Activated CD4-positive, alpha-beta T cell treated with anti-CD3 and anti-CD28 coated beads for 36 hours (primary cell): ENCODE measurements at regions not wholly inside any gene's neighbourhood (a gene's known extent, or its start where the extent isn't known, plus 50 kb on each side); places are given as distances from the start of the nearest gene placed in this dataset.
A peak's percentile ranks its signal among the peaks of the same experiment; 100 is the strongest.
"Not testable (repeated sequence)": the region's sequence is repeated elsewhere in the genome, so short reads cannot be mapped to it uniquely, and the experiment has no call there.

Experiments
- ATAC-seq: fragments of 200-7000 bp; cut with Tn5 transposase; one replicate; pipeline ENCODE4 v1.10.0; 2021; ENCODE audit warnings: mild to moderate bottlenecking, moderate library complexity
- CTCF ChIA-PET: fragments of 350-600 bp; sonication (Branson Sonifier 250); formaldehyde crosslinking; loops from one replicate; lab custom pipeline; 2021; ENCODE audit warnings: antibody characterized with exemption; lab: Charles Lee
- POLR2A ChIA-PET: fragments of 350-600 bp; sonication (Branson Sonifier 250); formaldehyde crosslinking; loops from one replicate; lab custom pipeline; 2021; ENCODE audit warnings: antibody characterized with exemption, inconsistent platforms; lab: Charles Lee
- DNase-seq: peaks from one replicate; pipeline ENCODE4 v3.0.0-alpha.2; 2020
- H3K27ac Mint-ChIP-seq: one replicate; pipeline ENCODE4 v1.8.0; 2021; ENCODE audit warnings: mixed read lengths
- H3K27me3 Mint-ChIP-seq: one replicate; pipeline ENCODE4 v1.8.0; 2021; ENCODE audit warnings: mixed read lengths
- H3K36me3 Mint-ChIP-seq: one replicate; pipeline ENCODE4 v1.8.0; 2021; ENCODE audit warnings: low read depth, mixed read lengths
- H3K4me1 Mint-ChIP-seq: one replicate; pipeline ENCODE4 v1.8.0; 2021; ENCODE audit warnings: mixed read lengths
- H3K4me3 Mint-ChIP-seq: one replicate; pipeline ENCODE4 v1.8.0; 2021; ENCODE audit warnings: mild to moderate bottlenecking, moderate library complexity, mixed read lengths
- H3K9me3 Mint-ChIP-seq: one replicate; pipeline ENCODE4 v1.8.0; 2021; ENCODE audit warnings: low read depth, mixed read lengths
- intact Hi-C, 2 experiments: fragments of 100-400 bp; cut with DNase I in 1 of 2; cut with micrococcal nuclease in 1 of 2; formaldehyde crosslinking; loops; one replicate each; pipeline versions ENCODE4 v1.14.2 to v1.15.1; 2022 to 2024; cut with DNase I, micrococcal nuclease

DNA sequence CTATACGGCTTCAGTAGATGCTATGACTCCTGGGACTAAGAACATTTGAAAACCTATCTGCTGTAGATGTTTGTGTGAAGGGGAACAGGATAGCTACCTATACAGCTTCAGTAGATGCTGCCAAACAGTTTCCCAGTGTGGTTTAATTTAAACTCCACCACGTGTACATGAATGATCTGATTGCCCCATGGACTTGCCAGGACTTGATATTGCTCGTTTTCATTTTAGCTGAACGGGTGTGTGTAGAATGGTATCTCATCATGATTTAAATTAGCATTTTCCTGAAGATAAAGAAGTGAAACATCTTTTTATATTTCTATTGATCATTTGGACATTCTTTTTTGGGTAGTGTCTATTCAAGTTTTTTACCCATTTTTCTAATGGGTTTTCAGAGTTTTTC lies 77.8 kb upstream of the PIP4K2A start:
- ChIA-PET CTCF (no interaction called here), POLR2A (no interaction called here)
- ATAC-seq (no peak), DNase-seq (no peak)
- intact Hi-C loops: no loop called here
- Mint-ChIP-seq H3K9me3 (no peaks in the 10 kb centered on the region), H3K27ac (no peak overlapping the region), H3K4me3 (no peak overlapping the region), H3K36me3 (no peaks in the 10 kb centered on the region), H3K4me1 (no peaks in the 10 kb centered on the region), H3K27me3 (no peaks in the 10 kb centered on the region)

DNA sequence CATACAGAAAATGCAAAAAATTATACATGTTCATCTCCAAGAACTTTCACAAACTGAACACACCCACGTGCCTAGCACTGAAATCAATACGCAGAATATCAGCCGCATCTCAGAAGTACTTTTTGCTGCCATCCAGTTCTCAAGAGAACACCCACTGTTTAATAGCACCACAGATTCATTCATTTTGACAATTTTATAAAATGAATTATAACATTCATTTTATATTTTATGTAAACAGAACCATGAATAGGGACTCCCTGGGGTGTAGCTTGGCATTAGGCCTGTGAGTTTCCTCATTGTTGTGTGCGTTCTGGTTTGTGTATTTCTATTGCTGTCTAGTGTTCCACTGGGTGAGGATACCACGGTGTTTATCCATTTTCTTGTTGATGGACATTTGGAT lies 77.3 kb upstream of the PIP4K2A start:
- intact Hi-C loops: no loop called here
- H3K27ac Mint-ChIP-seq: no peak overlapping the region
- no peak overlapping the region for H3K4me3 Mint-ChIP-seq
- no peak for ATAC-seq
- POLR2A ChIA-PET: no interaction called here
- H3K27me3 Mint-ChIP-seq: no peaks in the 10 kb centered on the region
- no peak for DNase-seq
- CTCF ChIA-PET: no interaction called here
- H3K4me1 Mint-ChIP-seq: no peaks in the 10 kb centered on the region
- no peaks in the 10 kb centered on the region for H3K9me3 Mint-ChIP-seq
- H3K36me3 Mint-ChIP-seq: no peaks in the 10 kb centered on the region

DNA sequence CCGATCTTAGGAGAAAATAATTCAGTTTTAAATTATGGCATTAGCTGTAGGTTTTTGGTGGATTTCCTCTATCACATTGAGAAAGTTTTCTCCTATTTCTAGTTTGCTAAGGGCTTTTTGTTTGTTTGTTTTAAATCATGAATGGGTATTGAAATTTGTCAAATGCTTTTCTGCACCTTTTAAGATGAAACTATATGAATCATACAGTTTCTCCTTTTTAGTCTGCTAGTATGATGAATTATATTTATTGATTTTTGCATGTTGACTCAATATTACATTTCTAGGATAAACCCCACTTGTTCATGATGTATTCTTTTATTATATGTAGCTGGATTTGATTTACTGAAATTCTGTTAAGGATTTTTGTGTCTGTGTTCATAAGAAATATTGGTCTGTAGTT lies 70.3 kb upstream of the PIP4K2A start:
- CTCF ChIA-PET: interaction anchor here (0.7 to 1.0 kb wide), 3 partner anchors 88 to 170 kb away, joined by 3 read pairs; no protein-coding TSS in a partner anchor
- H3K4me1 Mint-ChIP-seq: peaks cover 2% of the 10 kb centered on the region
- peak; percentile 19 for ATAC-seq
- H3K9me3 Mint-ChIP-seq: no peaks in the 10 kb centered on the region
- no peak for DNase-seq
- H3K27me3 Mint-ChIP-seq: no peaks in the 10 kb centered on the region
- H3K36me3 Mint-ChIP-seq: no peaks in the 10 kb centered on the region
- H3K27ac Mint-ChIP-seq: no peak overlapping the region
- no peak overlapping the region for H3K4me3 Mint-ChIP-seq
- POLR2A ChIA-PET: no interaction called here
- intact Hi-C loops: no loop called here

DNA sequence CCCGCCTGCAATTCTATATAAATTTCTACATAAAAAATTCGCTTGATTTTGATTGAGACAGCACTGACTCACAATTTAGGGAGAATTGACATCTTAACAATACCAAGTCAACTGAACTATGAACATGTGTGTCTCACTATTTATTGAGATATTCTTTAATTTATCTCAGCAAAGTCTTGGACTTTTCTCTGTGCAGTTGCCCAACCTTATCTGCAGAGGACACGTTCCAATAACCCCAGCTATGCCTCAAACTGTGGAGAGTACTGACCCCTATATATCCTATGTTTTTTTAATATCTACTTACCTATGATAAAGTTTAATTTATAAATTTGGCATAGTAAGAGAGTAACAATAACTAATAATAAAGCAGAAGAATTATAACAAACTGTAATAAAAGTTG lies 69.4 kb upstream of the PIP4K2A start:
- DNase-seq (no peak), ATAC-seq (no peak)
- no peaks in the 10 kb centered on the region for H3K9me3 Mint-ChIP-seq
- no peaks in the 10 kb centered on the region for H3K27me3 Mint-ChIP-seq
- no peak overlapping the region for H3K4me3 Mint-ChIP-seq
- CTCF ChIA-PET: interaction anchor here (0.6 kb wide), 1 partner anchor 28 kb away, joined by 3 read pairs; no protein-coding TSS in a partner anchor
- H3K36me3 Mint-ChIP-seq: no peaks in the 10 kb centered on the region
- peaks cover 2% of the 10 kb centered on the region for H3K4me1 Mint-ChIP-seq
- H3K27ac Mint-ChIP-seq: no peak overlapping the region
- POLR2A ChIA-PET: no interaction called here
- intact Hi-C loops: no loop called here

DNA sequence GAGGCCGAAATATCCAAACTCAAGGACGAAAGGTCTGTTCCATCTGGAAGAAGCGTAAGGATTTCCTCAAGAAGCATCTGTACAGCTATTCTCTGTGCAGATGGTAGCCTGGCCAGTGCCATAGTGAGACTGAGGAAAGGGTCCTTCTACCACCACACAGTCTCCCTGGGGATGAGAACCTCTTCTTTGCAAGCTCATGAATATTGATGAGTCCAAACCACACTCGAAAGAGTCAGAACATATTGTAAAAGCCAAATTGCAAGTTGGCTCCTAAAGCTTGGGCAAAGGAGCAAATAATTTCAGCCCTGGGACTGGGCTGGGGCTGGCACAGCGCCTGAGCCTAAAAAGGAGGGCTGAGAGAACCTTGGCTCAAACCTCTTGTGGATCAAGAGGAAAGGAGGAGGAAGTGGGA lies 66.1 kb upstream of the PIP4K2A start:
- CTCF ChIA-PET: no interaction called here
- POLR2A ChIA-PET: no interaction called here
- Mint-ChIP-seq H3K27ac (no peak overlapping the region), H3K27me3 (no peaks in the 10 kb centered on the region), H3K9me3 (no peaks in the 10 kb centered on the region), H3K36me3 (no peaks in the 10 kb centered on the region), H3K4me1 (peaks cover 5% of the 10 kb centered on the region), H3K4me3 (no peak overlapping the region)
- intact Hi-C loops: no loop called here
- ATAC-seq: no peak
- DNase-seq: no peak

DNA sequence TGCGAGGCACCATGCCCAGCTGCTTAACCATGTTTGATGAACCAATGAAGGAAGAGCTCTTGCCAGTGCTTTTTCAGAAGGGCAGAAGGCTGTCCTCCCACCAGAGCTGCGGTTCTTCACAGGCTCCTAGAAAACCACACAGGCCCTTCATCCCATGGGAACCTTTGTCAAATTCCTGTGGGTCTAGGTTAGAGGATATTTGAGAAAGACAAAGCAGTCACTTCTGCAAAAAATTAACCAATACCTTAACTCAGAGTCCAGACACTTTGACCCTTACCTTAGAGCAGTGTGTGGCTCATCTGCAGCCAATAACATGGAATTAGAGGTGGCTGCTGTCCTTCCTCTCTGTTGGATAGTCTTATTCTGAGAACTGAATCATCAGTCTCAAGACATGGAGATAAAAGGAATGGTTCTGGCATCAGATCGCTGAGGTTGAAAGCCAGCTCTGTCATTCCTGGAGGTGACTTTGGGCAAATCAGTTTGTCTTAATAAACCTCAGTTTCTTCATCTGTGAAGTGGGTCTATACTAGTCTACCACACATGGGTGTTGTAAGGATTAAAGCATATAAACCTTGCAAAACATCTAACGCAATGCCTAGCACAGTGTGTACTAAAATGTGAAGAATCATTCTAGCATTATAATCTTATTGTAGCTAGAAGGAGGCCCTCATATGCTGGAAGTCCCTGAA lies 65.1 kb upstream of the PIP4K2A start:
- Mint-ChIP-seq H3K4me3 (no peak overlapping the region), H3K36me3 (no peaks in the 10 kb centered on the region), H3K27me3 (no peaks in the 10 kb centered on the region), H3K4me1 (peaks cover 3% of the 10 kb centered on the region), H3K27ac (no peak overlapping the region), H3K9me3 (no peaks in the 10 kb centered on the region)
- no peak for ATAC-seq
- ChIA-PET CTCF (interaction anchor here (0.7 kb wide), 1 partner anchor 155 kb away, joined by 3 read pairs; no protein-coding TSS in a partner anchor), POLR2A (interaction anchor here (0.6 kb wide), 1 partner anchor 163 kb away, joined by 3 read pairs; no protein-coding TSS in a partner anchor)
- intact Hi-C loops: no loop called here
- no peak for DNase-seq

- no peaks in the 10 kb centered on the region for H3K36me3 Mint-ChIP-seq
- CTCF ChIA-PET: interaction anchor here (0.7 kb wide), 1 partner anchor 24 kb away, joined by 3 read pairs; no protein-coding TSS in a partner anchor
- H3K9me3 Mint-ChIP-seq: peaks cover 2% of the 10 kb centered on the region
Observed at GRCh38 chr10:22774102-22774501, 59.7 kb upstream of the PIP4K2A start.

DNA sequence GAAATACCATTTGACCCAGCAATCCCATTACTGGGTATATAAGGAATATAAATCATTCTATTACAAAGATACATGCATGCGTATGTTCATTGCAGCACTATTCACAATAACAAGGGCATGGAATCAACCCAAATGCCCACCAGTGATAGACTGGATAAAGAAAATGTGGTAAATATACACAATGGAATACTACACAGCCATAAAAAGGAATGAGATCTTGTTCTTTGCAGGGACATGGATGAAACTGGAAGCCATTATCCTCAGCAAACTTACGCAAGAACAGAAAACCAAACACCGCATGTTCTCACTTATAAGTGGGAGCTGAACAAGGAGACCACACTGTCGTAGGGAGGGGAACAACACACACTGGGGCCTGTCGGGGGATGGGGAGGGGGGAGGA lies 57.3 kb upstream of the PIP4K2A start:
- H3K36me3 Mint-ChIP-seq, H3K27ac Mint-ChIP-seq, DNase-seq, H3K4me3 Mint-ChIP-seq, H3K27me3 Mint-ChIP-seq, ATAC-seq, H3K9me3 Mint-ChIP-seq, H3K4me1 Mint-ChIP-seq, POLR2A ChIA-PET, CTCF ChIA-PET, intact Hi-C loops: not testable (repeated sequence)

More at GRCh38 chr10:22774102-22774501, 59.7 kb upstream of the PIP4K2A start:
- POLR2A ChIA-PET: no interaction called here
- Mint-ChIP-seq H3K4me3 (no peak overlapping the region), H3K27me3 (no peaks in the 10 kb centered on the region), H3K27ac (no peak overlapping the region), H3K4me1 (peaks cover 3% of the 10 kb centered on the region)
- DNase-seq (no peak), ATAC-seq (no peak)
- intact Hi-C loops: no loop called here

- CTCF ChIA-PET: interaction anchor here (0.7 kb wide), 1 partner anchor 1602 kb away, joined by 3 read pairs; no protein-coding TSS in a partner anchor
Observed at GRCh38 chr10:22770270-22770669, 55.9 kb upstream of the PIP4K2A start.

DNA sequence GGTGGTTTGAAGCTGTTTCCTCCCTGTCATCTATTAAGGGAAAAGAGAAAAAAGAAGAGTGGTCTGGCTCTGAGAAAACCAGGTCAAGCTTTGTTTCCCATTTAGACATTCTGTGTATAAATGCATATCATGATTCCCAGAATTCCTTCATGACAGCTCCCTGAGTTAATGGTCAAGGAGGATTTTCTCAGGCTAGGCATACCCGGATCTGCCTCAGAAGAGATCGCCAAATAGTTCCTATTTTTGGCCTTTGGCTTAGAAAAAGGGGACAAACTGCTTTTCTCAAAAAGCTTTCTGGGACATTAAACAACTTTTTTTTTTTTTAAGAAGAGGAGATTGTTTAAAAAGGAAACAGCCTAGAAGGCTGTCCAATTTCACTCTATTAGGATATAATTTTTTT lies 53.5 kb upstream of the PIP4K2A start:
- DNase-seq (no peak), ATAC-seq (no peak)
- H3K36me3 Mint-ChIP-seq: peaks cover 2% of the 10 kb centered on the region
- intact Hi-C loops: no loop called here
- no peaks in the 10 kb centered on the region for H3K27me3 Mint-ChIP-seq
- CTCF ChIA-PET: interaction anchor here (0.8 to 1.3 kb wide), 2 partner anchors 10 to 184 kb away, joined by 4 to 6 read pairs; no protein-coding TSS in a partner anchor
- POLR2A ChIA-PET: no interaction called here
- no peak overlapping the region for H3K27ac Mint-ChIP-seq
- H3K4me1 Mint-ChIP-seq: no peaks in the 10 kb centered on the region
- H3K9me3 Mint-ChIP-seq: peaks cover 7% of the 10 kb centered on the region
- no peak overlapping the region for H3K4me3 Mint-ChIP-seq

More at GRCh38 chr10:22770270-22770669, 55.9 kb upstream of the PIP4K2A start:
- ATAC-seq (no peak), DNase-seq (no peak)
- no peak overlapping the region for H3K27ac Mint-ChIP-seq
- H3K36me3 Mint-ChIP-seq: peaks cover 2% of the 10 kb centered on the region
- no peak overlapping the region for H3K4me3 Mint-ChIP-seq
- POLR2A ChIA-PET: no interaction called here
- no peaks in the 10 kb centered on the region for H3K4me1 Mint-ChIP-seq
- intact Hi-C loops: no loop called here
- H3K9me3 Mint-ChIP-seq: peaks cover 7% of the 10 kb centered on the region
- H3K27me3 Mint-ChIP-seq: no peaks in the 10 kb centered on the region

DNA sequence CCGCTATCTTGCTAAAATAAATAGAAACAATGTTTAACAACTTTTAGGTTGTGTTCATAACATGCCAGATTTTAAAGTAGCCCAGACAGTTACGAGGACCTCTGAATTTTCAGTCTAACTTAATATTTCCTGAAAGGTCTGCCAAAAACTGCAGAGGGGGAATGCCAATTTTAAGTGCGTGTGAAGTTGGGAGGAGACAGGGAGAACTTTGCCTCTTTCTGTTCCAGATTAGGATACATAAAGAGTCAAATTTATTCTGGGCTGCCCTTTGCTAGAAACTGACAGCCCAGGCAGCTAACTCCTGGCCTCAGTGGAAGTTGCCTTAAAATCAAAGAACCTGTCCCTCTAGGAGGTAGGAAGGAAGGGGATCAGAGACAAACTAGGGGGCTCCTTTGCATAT lies 52.3 kb upstream of the PIP4K2A start:
- CTCF ChIA-PET: no interaction called here

More for the DNA sequence above, 52.3 kb upstream of the PIP4K2A start:
- H3K4me1 Mint-ChIP-seq: no peaks in the 10 kb centered on the region
- H3K9me3 Mint-ChIP-seq: peaks cover 7% of the 10 kb centered on the region
- POLR2A ChIA-PET: no interaction called here
- DNase-seq (no peak), ATAC-seq (no peak)
- intact Hi-C loops: no loop called here
- H3K27me3 Mint-ChIP-seq: no peaks in the 10 kb centered on the region
- no peak overlapping the region for H3K4me3 Mint-ChIP-seq
- peaks cover 2% of the 10 kb centered on the region for H3K36me3 Mint-ChIP-seq
- H3K27ac Mint-ChIP-seq: no peak overlapping the region
